K562 (cell line): ENCODE measurements at regions not wholly inside any gene's neighbourhood (a gene's known extent, or its start where the extent isn't known, plus 50 kb on each side); places are given as distances from the start of the nearest gene placed in this dataset.

Experiments used
- ATAC-seq: fragments of 200-7000 bp; cut with Tn5 transposase; 3 replicates; pipeline ENCODE4 v1.9.1; 2020; ENCODE audit warnings: moderate library complexity
- BruUV-seq: library from RNA; stranded (reverse); fragments of 400-500 nt; replicated peaks from 2 replicates; lab custom pipeline; 2021; lab: Mats Ljungman, UMichigan
- CTCF ChIA-PET: fragments of 300-600 bp; formaldehyde crosslinking; extraction: SDS; loops from one replicate; lab custom pipeline; 2021; ENCODE audit warnings: low intra/inter-chr PET ratio; lab: Yijun Ruan, JAX
- POLR2A ChIA-PET: fragments of 300-600, 350-650 bp; sonication (Branson Sonifier 250); formaldehyde crosslinking; extraction: SDS; loops from one replicate; lab custom pipeline; 2021; ENCODE audit warnings: antibody characterized with exemption, inconsistent platforms; lab: Yijun Ruan, JAX
- DNase-seq, 4 experiments: peaks; one replicate each; pipeline versions ENCODE4 v3.0.0 to v3.0.0-alpha.2; 2011 to 2018; ENCODE audit warnings: low spot score in 3 of 4, mixed read lengths in 3 of 4; ENCODE audit errors: extremely low read depth in 1 of 4
- FAIRE-seq: peaks from 2 replicates; lab custom pipeline; 2011; peaks lifted over from hg19 to GRCh38; lab: Jason Lieb, UNC
- H2AFZ ChIP-seq: 2 replicates; pipeline ENCODE4 v1.6.0; 2011; ENCODE audit warnings: low read depth, low read length, control low read depth, inconsistent platforms
- H3K27ac ChIP-seq: fragments of 200-600 bp; 3 replicates; pipeline ENCODE4 v1.8.0; 2011; ENCODE audit warnings: low read depth, mild to moderate bottlenecking, control low read depth, inconsistent platforms, low read length, moderate library complexity, mixed read lengths; ENCODE audit errors: extremely low read depth
- H3K27me3 ChIP-seq, 2 experiments: fragments of 300-600 bp in 1 of 2; 2 replicates in 1 of 2; 3 replicates in 1 of 2; pipeline versions ENCODE4 v1.6.0 to v1.8.0; 2011; ENCODE audit warnings: inconsistent platforms in 2 of 2, low read length in 2 of 2, mild to moderate bottlenecking in 1 of 2, mixed read lengths in 1 of 2, moderate library complexity in 1 of 2; ENCODE audit not compliant: control insufficient read depth in 2 of 2, insufficient read depth in 2 of 2
- H3K36me3 ChIP-seq: fragments of 300-600 bp; 3 replicates; pipeline ENCODE4 v1.8.0; 2011; ENCODE audit warnings: mild to moderate bottlenecking, low read length, inconsistent platforms; ENCODE audit not compliant: control insufficient read depth, insufficient read depth
- H3K4me1 ChIP-seq, 2 experiments: fragments of 200-600 bp in 1 of 2; replicated peaks in 1 of 2; 2 replicates in 1 of 2; 3 replicates in 1 of 2; pipeline versions ENCODE4 v1.5.1 to v1.8.0; 2011; ENCODE audit warnings: inconsistent platforms in 2 of 2, low read length in 2 of 2, mild to moderate bottlenecking in 1 of 2, mixed read lengths in 1 of 2, moderate library complexity in 1 of 2; ENCODE audit not compliant: control insufficient read depth in 2 of 2, insufficient read depth in 2 of 2
- H3K4me2 ChIP-seq: 2 replicates; pipeline ENCODE4 v1.6.1; 2011; ENCODE audit warnings: low read length, control low read depth, inconsistent platforms, mixed read lengths; ENCODE audit not compliant: insufficient read depth
- H3K4me3 ChIP-seq: fragments of 200-600 bp; sonication (generic), shearing (Covaris generic); 2 replicates; pipeline ENCODE4 v1.5.1; 2016; ENCODE audit warnings: control low read depth, inconsistent platforms
- H3K79me2 ChIP-seq: fragments of 200-600 bp; 3 replicates; pipeline ENCODE4 v1.8.0; 2011; ENCODE audit warnings: low read length, inconsistent platforms; ENCODE audit not compliant: control insufficient read depth, insufficient read depth
- H3K9ac ChIP-seq, 2 experiments: 2 replicates each; pipeline versions ENCODE4 v1.6.0 to v1.6.1; 2011; ENCODE audit warnings: low read depth in 2 of 2, low read length in 2 of 2, control low read depth in 1 of 2, inconsistent platforms in 1 of 2, mild to moderate bottlenecking in 1 of 2, mixed read lengths in 1 of 2; ENCODE audit not compliant: insufficient read depth in 1 of 2
- H3K9me1 ChIP-seq: one replicate; pipeline ENCODE4 v1.6.0; 2011; ENCODE audit warnings: inconsistent platforms, mild to moderate bottlenecking, low read length, moderate library complexity; ENCODE audit not compliant: control insufficient read depth, insufficient read depth
- H3K9me3 ChIP-seq: replicated peaks from 2 replicates; pipeline ENCODE4 v1.5.1; 2011; ENCODE audit warnings: low read depth, low read length, inconsistent platforms; ENCODE audit not compliant: control insufficient read depth, insufficient read depth
- H4K20me1 ChIP-seq: replicated peaks from 2 replicates; pipeline ENCODE4 v1.6.1; 2011; ENCODE audit warnings: low read length, inconsistent platforms, mixed read lengths; ENCODE audit not compliant: control insufficient read depth, insufficient read depth
- GABPB2 ChIP-seq: fragments of 250-450 bp; sonication (Bioruptor Pico); conservative IDR thresholded peaks from 2 replicates; pipeline ENCODE4 v1.5.1; 2021; ENCODE audit warnings: mild to moderate bottlenecking
- MAZ ChIP-seq, 2 experiments: fragments of 450-650 bp in 1 of 2; sonication (generic) in 1 of 2; formaldehyde crosslinking; IDR thresholded peaks in 1 of 2; conservative IDR thresholded peaks in 1 of 2; 2 replicates each; pipeline versions ENCODE4 v1.4.0 to v1.5.0; 2020; ENCODE audit warnings: mild to moderate bottlenecking in 1 of 2, missing genetic modification reagents in 1 of 2
- RBM22 ChIP-seq: fragments of 200-400 bp; formaldehyde crosslinking; IDR thresholded peaks from 2 replicates; pipeline ENCODE4 v1.6.1; 2018; ENCODE audit warnings: low read length, low read depth; ENCODE audit not compliant: poor library complexity, severe bottlenecking
- RBM34 ChIP-seq: fragments of 200-400 bp; formaldehyde crosslinking; IDR thresholded peaks from 2 replicates; pipeline ENCODE4 v1.6.1; 2018; ENCODE audit warnings: low read length, borderline replicate concordance; ENCODE audit not compliant: insufficient read depth
- RCOR1 ChIP-seq, 2 experiments: IDR thresholded peaks; 2 replicates each; pipeline ENCODE4 v1.6.1; 2012; ENCODE audit warnings: low read depth in 2 of 2, low read length in 2 of 2, borderline replicate concordance in 1 of 2, improper control_type of control experiment in 1 of 2
- SRF ChIP-seq, 2 experiments: fragments of 250-450, 450-650 bp in 1 of 2; sonication (Bioruptor Pico) in 1 of 2; sonication (generic) in 1 of 2; formaldehyde crosslinking; IDR thresholded peaks; 2 replicates each; pipeline versions ENCODE4 v1.5.0 to v1.5.1; 2020 to 2022; ENCODE audit warnings: mild to moderate bottlenecking in 1 of 2, missing genetic modification reagents in 1 of 2
- UBTF ChIP-seq, 2 experiments: IDR thresholded peaks; 2 replicates each; pipeline ENCODE4 v1.6.1; 2012; ENCODE audit warnings: improper control_type of control experiment in 2 of 2, low read depth in 2 of 2, low read length in 2 of 2, borderline replicate concordance in 1 of 2
- ZHX1 ChIP-seq: fragments of 150-350 bp; conservative IDR thresholded peaks from 2 replicates; pipeline ENCODE4 v1.6.1; 2014; ENCODE audit warnings: low read length
- ZNF384 ChIP-seq: IDR thresholded peaks from 2 replicates; pipeline ENCODE4 v1.6.1; 2012; ENCODE audit warnings: low read depth, low read length, improper control_type of control experiment
- ZNF512 ChIP-seq: IDR thresholded peaks from 2 replicates; pipeline ENCODE4 v1.6.1; 2016; ENCODE audit warnings: missing genetic modification characterization, missing compliant biosample characterization
- ZNF695 ChIP-seq: fragments of 450-650 bp; formaldehyde crosslinking; IDR thresholded peaks from 2 replicates; pipeline ENCODE4 v1.4.0; 2020; ENCODE audit warnings: mild to moderate bottlenecking, moderate library complexity
- WGBS: fragments of 100-300 bp; shearing (Covaris generic); methylation state at CpG from one replicate; pipeline ENCODE4 v1.1.6; 2016; ENCODE audit warnings: low coverage, mixed read lengths; ENCODE audit not compliant: insufficient coverage; ENCODE audit errors: missing lambda C conversion rate; 5-methylcytosine and 5-hydroxymethylcytosine counted together
- in situ Hi-C: fragments of 300-500 bp; cut with MboI; formaldehyde crosslinking; loops from 4 replicates; pipeline ENCODE4 v1.15.0; 2018; ENCODE audit warnings: inconsistent platforms, mixed read lengths
- intact Hi-C: fragments of 100-400 bp; cut with micrococcal nuclease; formaldehyde crosslinking; loops from 2 replicates; pipeline ENCODE4 v1.14.2; 2022

GRCh38 chr12:92403210-92404175 lies 257.8 kb upstream of the BTG1 start (continued):
- TF ChIP-seq ZHX1, result no peak
- peak; percentile 72 to 78 for TF ChIP-seq MAZ (CRISPR knock-in tag; conservative IDR thresholded peaks at IDR 0.05 in 1 of 2, IDR thresholded peaks at IDR 0.05 in 1 of 2)
- TF ChIP-seq ZNF695, result no peak

GRCh38 chr12:92402415-92402814 lies 256.8 kb upstream of the BTG1 start:
- no TSS peak for BruUV-seq
- intact Hi-C loops (loop anchor here (5.0 to 10.0 kb wide), 5 partner anchors 60 to 1018 kb away; no protein-coding TSS in a partner anchor), in situ Hi-C loops (no loop called here)
- no peak overlapping the region for H3K4me3 ChIP-seq
- TF ChIP-seq RBM34 (no peak), GABPB2 (CRISPR knock-in tag) (no peak), RBM22 (no peak), SRF (CRISPR knock-in tag; IDR thresholded peaks at IDR 0.05) (no peak), ZNF384 (no peak), UBTF (IDR thresholded peaks at IDR 0.05; ENCODE audit: borderline replicate concordance in 1 of 2, low read depth in 2 of 2, low read length in 2 of 2) (no peak), RCOR1 (IDR thresholded peaks at IDR 0.05; ENCODE audit: borderline replicate concordance in 1 of 2, low read depth in 2 of 2, low read length in 2 of 2) (no peak), ZNF512 (tag) (peak; percentile 88)
- H3K4me2 ChIP-seq, result no peak overlapping the region
- no peak for DNase-seq
- WGBS, result 80% methylated on average over 1 of the region's 1 CpG
- H3K4me1 ChIP-seq, result peaks cover 7 to 37% of the 10 kb centered on the region in 2 experiments
- no peaks in the 10 kb centered on the region for H3K79me2 ChIP-seq
- H2AFZ ChIP-seq, result no peak overlapping the region
- ChIA-PET POLR2A (interaction anchor here (1.3 to 3.9 kb wide), 2 partner anchors 15 to 257 kb away, joined by 7 to 47 read pairs; partner anchors contain the start of gene BTG1), CTCF (no interaction called here)
- H3K27me3 ChIP-seq, result no peaks in the 10 kb centered on the region
- no peak for FAIRE-seq
- H3K36me3 ChIP-seq, result no peaks in the 10 kb centered on the region
- H4K20me1 ChIP-seq, result no peaks in the 10 kb centered on the region
- ATAC-seq, result no peak
- H3K9me1 ChIP-seq, result no peaks in the 10 kb centered on the region
- no peak overlapping the region for H3K27ac ChIP-seq
- H3K9ac ChIP-seq, result no peak overlapping the region
- no peaks in the 10 kb centered on the region for H3K9me3 ChIP-seq
